CD4-positive, alpha-beta T cell (primary cell): ENCODE measurements at regions not wholly inside any gene's neighbourhood (a gene's known extent, or its start where the extent isn't known, plus 50 kb on each side); places are given as distances from the start of the nearest gene placed in this dataset.

Source experiments
- ATAC-seq: fragments of 200-7000 bp; cut with Tn5 transposase; one replicate; pipeline ENCODE4 v1.10.0; 2022; ENCODE audit warnings: mild to moderate bottlenecking; ENCODE audit not compliant: poor library complexity
- CTCF ChIA-PET: fragments of 350-600 bp; sonication (Branson Sonifier 250); formaldehyde crosslinking; loops from one replicate; lab custom pipeline; 2021; ENCODE audit warnings: antibody characterized with exemption, inconsistent platforms; lab: Charles Lee
- POLR2A ChIA-PET: fragments of 350-600 bp; sonication (Branson Sonifier 250); formaldehyde crosslinking; loops from one replicate; lab custom pipeline; 2021; ENCODE audit warnings: antibody characterized with exemption, inconsistent platforms; lab: Charles Lee
- DNase-seq, 14 experiments: peaks; one replicate each; pipeline ENCODE4 v3.0.0-alpha.2; 2013 to 2020; ENCODE audit warnings: mixed read lengths in 2 of 14
- H3K27ac ChIP-seq, 2 donors: one replicate each; pipeline versions ENCODE4 v1.5.1 to v1.7.0; 2013; ENCODE audit warnings: low read length in 2 of 2, low read depth in 1 of 2, mild to moderate bottlenecking in 1 of 2
- H3K27me3 ChIP-seq, 2 experiments: 1 replicate in 1 of 2; 2 replicates in 1 of 2; pipeline versions ENCODE4 v1.6.1 to v1.7.0; 2013; ENCODE audit warnings: low read length in 2 of 2, control low read depth in 1 of 2, mild to moderate bottlenecking in 1 of 2, moderate library complexity in 1 of 2; ENCODE audit not compliant: insufficient read depth in 2 of 2, control insufficient read depth in 1 of 2
- H3K36me3 ChIP-seq: one replicate; pipeline ENCODE4 v1.6.1; 2013; ENCODE audit warnings: low read length, control low read depth; ENCODE audit not compliant: insufficient read depth
- H3K4me1 ChIP-seq: one replicate; pipeline ENCODE4 v1.6.1; 2013; ENCODE audit warnings: low read length, control low read depth; ENCODE audit not compliant: insufficient read depth
- H3K4me3 ChIP-seq: one replicate; pipeline ENCODE4 v1.5.1; 2013; ENCODE audit warnings: mild to moderate bottlenecking, low read length, moderate library complexity
- H3K9me3 ChIP-seq, 2 experiments: 1 replicate in 1 of 2; 2 replicates in 1 of 2; pipeline versions ENCODE4 v1.6.1 to v1.7.0; 2013; ENCODE audit warnings: low read length in 2 of 2, mild to moderate bottlenecking in 2 of 2, control low read depth in 1 of 2, moderate library complexity in 1 of 2; ENCODE audit not compliant: control insufficient read depth in 1 of 2, insufficient read depth in 1 of 2
- H3K27ac Mint-ChIP-seq: one replicate; pipeline ENCODE4 v1.8.0; 2020; ENCODE audit warnings: mixed read lengths
- H3K27me3 Mint-ChIP-seq: one replicate; pipeline ENCODE4 v1.8.0; 2021; ENCODE audit warnings: mixed read lengths
- H3K36me3 Mint-ChIP-seq: one replicate; pipeline ENCODE4 v1.8.0; 2021; ENCODE audit warnings: low read depth, mixed read lengths
- H3K4me1 Mint-ChIP-seq: one replicate; pipeline ENCODE4 v1.8.0; 2021; ENCODE audit warnings: low read depth, mixed read lengths
- H3K4me3 Mint-ChIP-seq: one replicate; pipeline ENCODE4 v1.8.0; 2020; ENCODE audit warnings: mild to moderate bottlenecking, mixed read lengths
- H3K9me3 Mint-ChIP-seq: one replicate; pipeline ENCODE4 v1.8.0; 2020; ENCODE audit warnings: mixed read lengths
- CTCF ChIP-seq: fragments of 200-600 bp; IDR thresholded peaks from one replicate; pipeline ENCODE4 v1.8.0; 2022; ENCODE audit warnings: antibody characterized with exemption, mild to moderate bottlenecking
- intact Hi-C, 2 experiments: fragments of 100-400 bp; cut with DNase I in 1 of 2; cut with micrococcal nuclease in 1 of 2; formaldehyde crosslinking; loops; one replicate each; pipeline versions ENCODE4 v1.15.1 to v1.9.0; 2023 to 2025; cut with DNase I, micrococcal nuclease

GRCh38 chr1:22317231-22317919 is 134.3 kb upstream of the ZBTB40 start:
- ATAC-seq = no peak
- Mint-ChIP-seq H3K36me3 (no peaks in the 10 kb centered on the region), H3K4me3 (no peak overlapping the region), H3K27me3 (peaks cover 25% of the 10 kb centered on the region), H3K27ac (no peak overlapping the region), H3K9me3 (no peaks in the 10 kb centered on the region), H3K4me1 (no peaks in the 10 kb centered on the region)
- peaks cover 2 to 3% of the 10 kb centered on the region in 2 experiments for H3K27me3 ChIP-seq
- CTCF ChIA-PET = no interaction called here
- no peak overlapping the region for H3K4me3 ChIP-seq
- peak; percentile 16 for TF ChIP-seq CTCF
- H3K36me3 ChIP-seq = no peaks in the 10 kb centered on the region
- peaks cover 0 to 4% of the 10 kb centered on the region in 2 experiments for H3K9me3 ChIP-seq
- intact Hi-C loops = no loop called here
- no peak overlapping the region for H3K27ac ChIP-seq
- no peaks in the 10 kb centered on the region for H3K4me1 ChIP-seq
- POLR2A ChIA-PET = no interaction called here
- no peak for DNase-seq

- no peaks in the 10 kb centered on the region for H3K4me1 Mint-ChIP-seq
Measured at GRCh38 chr1:22317920-22318243, 133.8 kb upstream of the ZBTB40 start.

GRCh38 chr1:22318279-22318981 is 133.2 kb upstream of the ZBTB40 start:
- no peaks in the 10 kb centered on the region for H3K9me3 Mint-ChIP-seq
- Histone ChIP-seq H3K4me1 (no peaks in the 10 kb centered on the region), H3K27me3 (peaks cover under 1 to 3% of the 10 kb centered on the region in 2 experiments), H3K36me3 (no peaks in the 10 kb centered on the region), H3K9me3 (peaks cover 0 to 4% of the 10 kb centered on the region in 2 experiments), H3K4me3 (no peak overlapping the region), H3K27ac (no peak overlapping the region)
- H3K4me1 Mint-ChIP-seq = no peaks in the 10 kb centered on the region
- H3K36me3 Mint-ChIP-seq = no peaks in the 10 kb centered on the region
- intact Hi-C loops = no loop called here
- no peak for DNase-seq
- no peak overlapping the region for H3K4me3 Mint-ChIP-seq
- ATAC-seq = no peak
- H3K27ac Mint-ChIP-seq = no peak overlapping the region
- TF ChIP-seq CTCF = no peak
- peaks cover 25% of the 10 kb centered on the region for H3K27me3 Mint-ChIP-seq
- ChIA-PET CTCF (no interaction called here), POLR2A (no interaction called here)

More at GRCh38 chr1:22317920-22318243, 133.8 kb upstream of the ZBTB40 start:
- H3K27me3 Mint-ChIP-seq = peaks cover 25% of the 10 kb centered on the region
- H3K27ac ChIP-seq = no peak overlapping the region
- H3K9me3 ChIP-seq = peaks cover 0 to 4% of the 10 kb centered on the region in 2 experiments
- POLR2A ChIA-PET = no interaction called here
- intact Hi-C loops = no loop called here
- no peaks in the 10 kb centered on the region for H3K4me1 ChIP-seq
- CTCF ChIA-PET = no interaction called here
- DNase-seq (no peak), ATAC-seq (no peak)
- no peak overlapping the region for H3K27ac Mint-ChIP-seq
- no peaks in the 10 kb centered on the region for H3K36me3 Mint-ChIP-seq
- H3K9me3 Mint-ChIP-seq = no peaks in the 10 kb centered on the region
- no peak overlapping the region for H3K4me3 Mint-ChIP-seq
- H3K4me3 ChIP-seq = no peak overlapping the region
- peaks cover 2 to 3% of the 10 kb centered on the region in 2 experiments for H3K27me3 ChIP-seq
- no peaks in the 10 kb centered on the region for H3K36me3 ChIP-seq
- no peak for TF ChIP-seq CTCF
